HepG2 (cell line): ENCODE measurements at regions not wholly inside any gene's neighbourhood (a gene's known extent, or its start where the extent isn't known, plus 50 kb on each side); places are given as distances from the start of the nearest gene placed in this dataset.

ENCODE experiments used
- ATAC-seq: fragments of 200-7000 bp; cut with Tn5 transposase; 3 replicates; pipeline ENCODE4 v1.9.1; 2020; ENCODE audit warnings: mild to moderate bottlenecking, moderate library complexity
- BruUV-seq: library from RNA; stranded (reverse); fragments of 400-500 nt; replicated peaks from 2 replicates; lab custom pipeline; 2021; lab: Mats Ljungman, UMichigan
- CTCF ChIA-PET: fragments of 300-600 bp; formaldehyde crosslinking; extraction: SDS; loops from one replicate; lab custom pipeline; 2021; ENCODE audit warnings: low total read pairs, inconsistent platforms, low intra/inter-chr PET ratio; lab: Yijun Ruan, JAX
- POLR2A ChIA-PET: fragments of 350-600 bp; sonication (Branson Sonifier 250); formaldehyde crosslinking; loops from one replicate; lab custom pipeline; 2020; ENCODE audit warnings: antibody characterized with exemption, inconsistent platforms; lab: Yijun Ruan, JAX
- DNase-seq: peaks from one replicate; pipeline ENCODE4 v3.0.0-alpha.2; 2015; ENCODE audit warnings: low spot score
- FAIRE-seq: peaks from 3 replicates; lab custom pipeline; 2011; peaks lifted over from hg19 to GRCh38; lab: Jason Lieb, UNC
- H2AFZ ChIP-seq: one replicate; pipeline ENCODE4 v1.6.1; 2011; ENCODE audit warnings: low read length, inconsistent platforms
- H3K27ac ChIP-seq: fragments of 300-600 bp; 3 replicates; pipeline ENCODE4 v1.8.0; 2011; ENCODE audit warnings: mixed run types, mild to moderate bottlenecking, mixed read lengths, low read length, inconsistent platforms; ENCODE audit not compliant: insufficient read depth; ENCODE audit errors: extremely low read length
- H3K27me3 ChIP-seq, 2 experiments: fragments of 200-600 bp in 1 of 2; 2 replicates in 1 of 2; 3 replicates in 1 of 2; pipeline versions ENCODE4 v1.6.0 to v1.8.0; 2011; ENCODE audit warnings: low read length in 2 of 2, mild to moderate bottlenecking in 2 of 2, moderate library complexity in 2 of 2, inconsistent platforms in 1 of 2; ENCODE audit not compliant: insufficient read depth in 2 of 2, control insufficient read depth in 1 of 2
- H3K36me3 ChIP-seq, 2 experiments: fragments of 200-600 bp in 1 of 2; replicated peaks in 1 of 2; 2 replicates in 1 of 2; 3 replicates in 1 of 2; pipeline versions ENCODE4 v1.5.1 to v1.8.0; 2011; ENCODE audit warnings: low read length in 2 of 2, inconsistent platforms in 1 of 2; ENCODE audit not compliant: insufficient read depth in 2 of 2, control insufficient read depth in 1 of 2
- H3K4me1 ChIP-seq: 2 replicates; pipeline ENCODE4 v1.5.1; 2012; ENCODE audit warnings: low read length, inconsistent platforms; ENCODE audit not compliant: insufficient read depth
- H3K4me2 ChIP-seq: 2 replicates; pipeline ENCODE4 v1.6.0; 2011; ENCODE audit warnings: low read depth, low read length, inconsistent platforms
- H3K4me3 ChIP-seq, 3 experiments: fragments of 200-600 bp in 1 of 3; sonication (generic), shearing (Covaris generic) in 1 of 3; replicated peaks in 1 of 3; 2 replicates each; pipeline ENCODE4 v1.5.1; 2011 to 2016; ENCODE audit warnings: low read length in 3 of 3, inconsistent platforms in 2 of 3, low read depth in 2 of 3, mild to moderate bottlenecking in 2 of 3, control low read depth in 1 of 3, mixed read lengths in 1 of 3; ENCODE audit not compliant: insufficient read depth in 1 of 3
- H3K79me2 ChIP-seq: one replicate; pipeline ENCODE4 v1.6.1; 2011; ENCODE audit warnings: low read length, inconsistent platforms; ENCODE audit not compliant: insufficient read depth
- H3K9ac ChIP-seq: 2 replicates; pipeline ENCODE4 v1.6.0; 2011; ENCODE audit warnings: mild to moderate bottlenecking, low read depth, low read length, inconsistent platforms; ENCODE audit not compliant: insufficient read depth
- H3K9me3 ChIP-seq: 2 replicates; pipeline ENCODE4 v1.5.1; 2012; ENCODE audit warnings: mild to moderate bottlenecking, low read length
- H4K20me1 ChIP-seq: 2 replicates; pipeline ENCODE4 v1.6.0; 2011; ENCODE audit warnings: inconsistent platforms, mild to moderate bottlenecking, low read length, moderate library complexity; ENCODE audit not compliant: insufficient read depth
- DPF2 ChIP-seq: sonication (generic); formaldehyde crosslinking; IDR thresholded peaks from 2 replicates; pipeline ENCODE4 v1.4.0; 2020; ENCODE audit warnings: mild to moderate bottlenecking, low read depth, missing genetic modification reagents, borderline replicate concordance
- FOXA1 ChIP-seq, 2 experiments: fragments of 450-650 bp in 1 of 2; sonication (generic) in 1 of 2; formaldehyde crosslinking in 1 of 2; IDR thresholded peaks; 2 replicates each; pipeline versions ENCODE4 v1.4.0 to v1.6.1; 2016 to 2020; ENCODE audit warnings: missing genetic modification reagents in 1 of 2
- GFI1 ChIP-seq: sonication (generic); formaldehyde crosslinking; IDR thresholded peaks from 2 replicates; pipeline ENCODE4 v1.5.0; 2020; ENCODE audit warnings: missing genetic modification reagents, mild to moderate bottlenecking, borderline replicate concordance
- NKX3-1 ChIP-seq: sonication (generic); formaldehyde crosslinking; IDR thresholded peaks from 2 replicates; pipeline ENCODE4 v1.5.0; 2020; ENCODE audit warnings: missing genetic modification reagents
- SOX13 ChIP-seq, 3 experiments: fragments of 450-650 bp in 1 of 3; sonication (generic) in 1 of 3; formaldehyde crosslinking in 1 of 3; IDR thresholded peaks in 2 of 3; conservative IDR thresholded peaks in 1 of 3; 2 replicates each; pipeline versions ENCODE4 v1.5.0 to v1.6.1; 2016 to 2020; ENCODE audit warnings: antibody characterized with exemption in 1 of 3, mild to moderate bottlenecking in 1 of 3, missing compliant biosample characterization in 1 of 3, missing genetic modification reagents in 1 of 3, moderate library complexity in 1 of 3
- TEAD3 ChIP-seq: optimal IDR thresholded peaks from 2 replicates; pipeline ENCODE3; 2016; ENCODE audit warnings: borderline replicate concordance
- ZNF331 ChIP-seq: sonication (generic); formaldehyde crosslinking; IDR thresholded peaks from 2 replicates; pipeline ENCODE4 v1.4.0; 2020; ENCODE audit warnings: missing genetic modification reagents
- ZNF572 ChIP-seq: sonication (generic); formaldehyde crosslinking; IDR thresholded peaks from 2 replicates; pipeline ENCODE4 v1.5.1; 2020; ENCODE audit warnings: mild to moderate bottlenecking, missing genetic modification reagents
- WGBS: methylation state at CpG from one replicate; pipeline ENCODE4 v1.1.6; 2017; ENCODE audit warnings: low lambda C conversion rate; 5-methylcytosine and 5-hydroxymethylcytosine counted together
- in situ Hi-C: cut with HindIII; loops from 2 replicates; pipeline ENCODE4 v1.10.0; 2017; ENCODE audit warnings: low pct_unique_long_range_greater_than_20kb; ENCODE audit not compliant: extremely low pct_ligation_motif_present
- intact Hi-C: fragments of 100-400 bp; cut with micrococcal nuclease; formaldehyde crosslinking; loops from one replicate; pipeline ENCODE4 v1.10.0; 2022; ENCODE audit not compliant: unreplicated experiment
- TF ChIP-seq, protein P1 (sequence below): sonication (generic); formaldehyde crosslinking; IDR thresholded peaks from 2 replicates; pipeline ENCODE4 v1.4.0; 2020; ENCODE audit warnings: low read depth, mild to moderate bottlenecking, missing genetic modification reagents
- TF ChIP-seq, protein P2 (sequence below): sonication (generic); formaldehyde crosslinking; IDR thresholded peaks from 2 replicates; pipeline ENCODE4 v1.4.0; 2020; ENCODE audit warnings: missing genetic modification reagents
- TF ChIP-seq, protein P3 (sequence below): IDR thresholded peaks from 2 replicates; pipeline ENCODE4 v1.6.1; 2016; ENCODE audit warnings: low read depth
- TF ChIP-seq, protein P4 (sequence below): sonication (generic); formaldehyde crosslinking; IDR thresholded peaks from 2 replicates; pipeline ENCODE4 v1.8.0; 2022; ENCODE audit warnings: missing genetic modification reagents, mild to moderate bottlenecking, moderate library complexity, borderline replicate concordance
- TF ChIP-seq, protein P5 (sequence below): sonication (generic); formaldehyde crosslinking; IDR thresholded peaks from 2 replicates; pipeline ENCODE4 v1.4.0; 2020; ENCODE audit warnings: missing genetic modification reagents

DNA sequence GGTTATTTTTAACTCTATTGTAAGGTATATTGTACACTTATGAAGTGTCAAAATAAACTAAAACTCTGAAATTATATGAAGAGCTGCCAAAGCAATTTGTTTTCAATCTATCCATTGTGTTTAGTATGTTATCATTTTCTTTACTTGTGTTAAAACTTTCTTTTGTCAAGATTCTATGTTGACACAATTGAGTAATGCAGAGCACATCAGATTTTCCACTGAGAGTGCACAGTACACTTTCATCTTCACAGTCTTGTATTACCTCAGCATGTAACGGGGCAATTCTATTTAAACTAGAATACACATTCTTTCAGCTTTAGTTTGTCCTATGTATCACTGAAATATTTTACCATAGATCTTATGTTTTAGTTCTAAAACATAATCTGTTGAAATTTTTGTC, 304.4 kb upstream of the ZC3H15 start:
- Histone ChIP-seq H2AFZ (no peak overlapping the region), H3K4me1 (peaks cover 16% of the 10 kb centered on the region), H3K27me3 (no peaks in the 10 kb centered on the region), H3K36me3 (no peaks in the 10 kb centered on the region), H3K79me2 (no peaks in the 10 kb centered on the region), H3K4me3 (peak overlapping the region in 1 of 3 experiments; percentile 4; a peak in 1 of 6 replicates), H3K9ac (no peak overlapping the region; the same call in 1 of the 2 replicates), H3K4me2 (peak overlapping the region; percentile 36; the same call in 1 of the 2 replicates), H3K9me3 (no peaks in the 10 kb centered on the region), H3K27ac (peak overlapping the region; percentile 33), H4K20me1 (no peaks in the 10 kb centered on the region)
- 2% methylated on average over 1 of the region's 1 CpG for WGBS
- ChIA-PET POLR2A (interaction anchor here (0.9 kb wide), 1 partner anchor 9 kb away, joined by 3 read pairs; no protein-coding TSS in a partner anchor), CTCF (no interaction called here)
- intact Hi-C loops (loop anchor here (1.0 kb wide), 1 partner anchor 202 kb away; no protein-coding TSS in a partner anchor), in situ Hi-C loops (no loop called here)
- BruUV-seq = no TSS peak
- ATAC-seq (peak; percentile 100), FAIRE-seq (peak; percentile 75), DNase-seq (peak; percentile 93)
- TF ChIP-seq, protein P1, sequence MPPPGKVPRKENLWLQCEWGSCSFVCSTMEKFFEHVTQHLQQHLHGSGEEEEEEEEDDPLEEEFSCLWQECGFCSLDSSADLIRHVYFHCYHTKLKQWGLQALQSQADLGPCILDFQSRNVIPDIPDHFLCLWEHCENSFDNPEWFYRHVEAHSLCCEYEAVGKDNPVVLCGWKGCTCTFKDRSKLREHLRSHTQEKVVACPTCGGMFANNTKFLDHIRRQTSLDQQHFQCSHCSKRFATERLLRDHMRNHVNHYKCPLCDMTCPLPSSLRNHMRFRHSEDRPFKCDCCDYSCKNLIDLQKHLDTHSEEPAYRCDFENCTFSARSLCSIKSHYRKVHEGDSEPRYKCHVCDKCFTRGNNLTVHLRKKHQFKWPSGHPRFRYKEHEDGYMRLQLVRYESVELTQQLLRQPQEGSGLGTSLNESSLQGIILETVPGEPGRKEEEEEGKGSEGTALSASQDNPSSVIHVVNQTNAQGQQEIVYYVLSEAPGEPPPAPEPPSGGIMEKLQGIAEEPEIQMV (CRISPR knock-in tag) = no peak
- peak; percentile 62; the same call in 1 of the 2 replicates for TF ChIP-seq DPF2 (CRISPR knock-in tag)
- TF ChIP-seq, protein P2, sequence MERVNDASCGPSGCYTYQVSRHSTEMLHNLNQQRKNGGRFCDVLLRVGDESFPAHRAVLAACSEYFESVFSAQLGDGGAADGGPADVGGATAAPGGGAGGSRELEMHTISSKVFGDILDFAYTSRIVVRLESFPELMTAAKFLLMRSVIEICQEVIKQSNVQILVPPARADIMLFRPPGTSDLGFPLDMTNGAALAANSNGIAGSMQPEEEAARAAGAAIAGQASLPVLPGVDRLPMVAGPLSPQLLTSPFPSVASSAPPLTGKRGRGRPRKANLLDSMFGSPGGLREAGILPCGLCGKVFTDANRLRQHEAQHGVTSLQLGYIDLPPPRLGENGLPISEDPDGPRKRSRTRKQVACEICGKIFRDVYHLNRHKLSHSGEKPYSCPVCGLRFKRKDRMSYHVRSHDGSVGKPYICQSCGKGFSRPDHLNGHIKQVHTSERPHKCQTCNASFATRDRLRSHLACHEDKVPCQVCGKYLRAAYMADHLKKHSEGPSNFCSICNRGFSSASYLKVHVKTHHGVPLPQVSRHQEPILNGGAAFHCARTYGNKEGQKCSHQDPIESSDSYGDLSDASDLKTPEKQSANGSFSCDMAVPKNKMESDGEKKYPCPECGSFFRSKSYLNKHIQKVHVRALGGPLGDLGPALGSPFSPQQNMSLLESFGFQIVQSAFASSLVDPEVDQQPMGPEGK = peak; percentile 11; the same call in 1 of the 2 replicates
- TF ChIP-seq, protein P3, sequence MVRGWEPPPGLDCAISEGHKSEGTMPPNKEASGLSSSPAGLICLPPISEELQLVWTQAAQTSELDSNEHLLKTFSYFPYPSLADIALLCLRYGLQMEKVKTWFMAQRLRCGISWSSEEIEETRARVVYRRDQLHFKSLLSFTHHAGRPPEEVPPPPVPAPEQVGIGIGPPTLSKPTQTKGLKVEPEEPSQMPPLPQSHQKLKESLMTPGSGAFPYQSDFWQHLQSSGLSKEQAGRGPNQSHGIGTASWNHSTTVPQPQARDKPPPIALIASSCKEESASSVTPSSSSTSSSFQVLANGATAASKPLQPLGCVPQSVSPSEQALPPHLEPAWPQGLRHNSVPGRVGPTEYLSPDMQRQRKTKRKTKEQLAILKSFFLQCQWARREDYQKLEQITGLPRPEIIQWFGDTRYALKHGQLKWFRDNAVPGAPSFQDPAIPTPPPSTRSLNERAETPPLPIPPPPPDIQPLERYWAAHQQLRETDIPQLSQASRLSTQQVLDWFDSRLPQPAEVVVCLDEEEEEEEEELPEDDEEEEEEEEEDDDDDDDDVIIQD (CRISPR knock-in tag) = peak; percentile 94; the same call in 1 of the 2 replicates
- TF ChIP-seq, protein P4, sequence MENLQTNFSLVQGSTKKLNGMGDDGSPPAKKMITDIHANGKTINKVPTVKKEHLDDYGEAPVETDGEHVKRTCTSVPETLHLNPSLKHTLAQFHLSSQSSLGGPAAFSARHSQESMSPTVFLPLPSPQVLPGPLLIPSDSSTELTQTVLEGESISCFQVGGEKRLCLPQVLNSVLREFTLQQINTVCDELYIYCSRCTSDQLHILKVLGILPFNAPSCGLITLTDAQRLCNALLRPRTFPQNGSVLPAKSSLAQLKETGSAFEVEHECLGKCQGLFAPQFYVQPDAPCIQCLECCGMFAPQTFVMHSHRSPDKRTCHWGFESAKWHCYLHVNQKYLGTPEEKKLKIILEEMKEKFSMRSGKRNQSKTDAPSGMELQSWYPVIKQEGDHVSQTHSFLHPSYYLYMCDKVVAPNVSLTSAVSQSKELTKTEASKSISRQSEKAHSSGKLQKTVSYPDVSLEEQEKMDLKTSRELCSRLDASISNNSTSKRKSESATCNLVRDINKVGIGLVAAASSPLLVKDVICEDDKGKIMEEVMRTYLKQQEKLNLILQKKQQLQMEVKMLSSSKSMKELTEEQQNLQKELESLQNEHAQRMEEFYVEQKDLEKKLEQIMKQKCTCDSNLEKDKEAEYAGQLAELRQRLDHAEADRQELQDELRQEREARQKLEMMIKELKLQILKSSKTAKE (CRISPR knock-in tag) = no peak
- TF ChIP-seq, protein P5, sequence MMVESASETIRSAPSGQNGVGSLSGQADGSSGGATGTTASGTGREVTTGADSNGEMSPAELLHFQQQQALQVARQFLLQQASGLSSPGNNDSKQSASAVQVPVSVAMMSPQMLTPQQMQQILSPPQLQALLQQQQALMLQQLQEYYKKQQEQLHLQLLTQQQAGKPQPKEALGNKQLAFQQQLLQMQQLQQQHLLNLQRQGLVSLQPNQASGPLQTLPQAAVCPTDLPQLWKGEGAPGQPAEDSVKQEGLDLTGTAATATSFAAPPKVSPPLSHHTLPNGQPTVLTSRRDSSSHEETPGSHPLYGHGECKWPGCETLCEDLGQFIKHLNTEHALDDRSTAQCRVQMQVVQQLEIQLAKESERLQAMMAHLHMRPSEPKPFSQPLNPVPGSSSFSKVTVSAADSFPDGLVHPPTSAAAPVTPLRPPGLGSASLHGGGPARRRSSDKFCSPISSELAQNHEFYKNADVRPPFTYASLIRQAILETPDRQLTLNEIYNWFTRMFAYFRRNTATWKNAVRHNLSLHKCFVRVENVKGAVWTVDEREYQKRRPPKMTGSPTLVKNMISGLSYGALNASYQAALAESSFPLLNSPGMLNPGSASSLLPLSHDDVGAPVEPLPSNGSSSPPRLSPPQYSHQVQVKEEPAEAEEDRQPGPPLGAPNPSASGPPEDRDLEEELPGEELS = 0 out of 2 replicates have a peak, but pooled peaks have one; percentile 47
- TF ChIP-seq FOXA1 (IDR thresholded peaks at IDR 0.05) = peak; percentile 72
- peak; percentile 94 for TF ChIP-seq FOXA1 (CRISPR knock-in tag; IDR thresholded peaks at IDR 0.05)
- peak; percentile 50 for TF ChIP-seq TEAD3 (CRISPR knock-in tag)
- no peak for TF ChIP-seq ZNF572 (CRISPR knock-in tag)
- TF ChIP-seq GFI1 (CRISPR knock-in tag) = 0 out of 2 replicates have a peak, but pooled peaks have one; percentile 44
- no peak for TF ChIP-seq NKX3-1
- peak; percentile 76 for TF ChIP-seq SOX13 (IDR thresholded peaks at IDR 0.05)
- peak in 1 of 2 experiments; percentile 97; a peak in 2 of 4 replicates for TF ChIP-seq SOX13 (CRISPR knock-in tag; conservative IDR thresholded peaks at IDR 0.05 in 1 of 2, IDR thresholded peaks at IDR 0.05 in 1 of 2)
- TF ChIP-seq ZNF331 (CRISPR knock-in tag) = peak; percentile 65; the same call in 1 of the 2 replicates
